PC-3 (cell line): ENCODE measurements at regions not wholly inside any gene's neighbourhood (a gene's known extent, or its start where the extent isn't known, plus 50 kb on each side); places are given as distances from the start of the nearest gene placed in this dataset.

Experiments
- CTCF ChIP-seq: fragments of 300-600 bp; sonication (generic); conservative IDR thresholded peaks from 2 replicates; pipeline ENCODE4 v1.5.1; 2017; ENCODE audit warnings: antibody characterized with exemption, low read depth, mild to moderate bottlenecking, low read length
- EZH2 ChIP-seq: fragments of 300-600 bp; sonication (generic); IDR thresholded peaks from one replicate; pipeline ENCODE4 v1.6.1; 2017; ENCODE audit warnings: antibody characterized with exemption, mild to moderate bottlenecking, low read length; ENCODE audit not compliant: unreplicated experiment
- EZH2phosphoT487 ChIP-seq: fragments of 300-600 bp; sonication (generic); IDR thresholded peaks from 2 replicates; pipeline ENCODE4 v1.6.1; 2018; ENCODE audit warnings: mild to moderate bottlenecking, antibody characterized with exemption, low read length, borderline replicate concordance

- TF ChIP-seq EZH2phosphoT487: no peak
- no peak for TF ChIP-seq CTCF
- TF ChIP-seq EZH2: no peak
These were observed 74.6 kb upstream of the PRSS58 start for GRCh38 chr7:142332421-142332820.
